ENCODE measurements at regions not wholly inside any gene's neighbourhood (a gene's known extent, or its start where the extent isn't known, plus 50 kb on each side); places are given as distances from the start of the nearest gene placed in this dataset.

GRCh38 chr18:45295388-45295787 is 319.9 kb upstream of the SLC14A2 start:
- Histone ChIP-seq H3K4me3 (replicated peaks in 1 of 3; ENCODE audit: insufficient read depth in 1 of 3, low read depth in 1 of 3, low read length in 3 of 3) (no peak overlapping the region), H3K9ac (replicated peaks; ENCODE audit: extremely low read depth, insufficient read depth, low read length) (no peak overlapping the region), H3K27me3 (ENCODE audit: control insufficient read depth in 2 of 2, insufficient read depth in 2 of 2, low read length in 2 of 2) (no peaks in the 10 kb centered on the region), H3K4me2 (ENCODE audit: insufficient read depth, low read length) (no peak overlapping the region), H3K4me1 (ENCODE audit: control insufficient read depth, extremely low read depth, insufficient read depth, low read length) (no peaks in the 10 kb centered on the region), H3K27ac (ENCODE audit: insufficient read depth, low read depth, low read length) (no peak overlapping the region), H3K9me1 (replicated peaks; ENCODE audit: control insufficient read depth, extremely low read depth, insufficient read depth, low read length) (no peaks in the 10 kb centered on the region), H4K20me1 (replicated peaks; ENCODE audit: control insufficient read depth, extremely low read depth, insufficient read depth, low read length) (no peaks in the 10 kb centered on the region), H3K79me2 (ENCODE audit: control insufficient read depth, insufficient read depth, low read length) (no peaks in the 10 kb centered on the region), H3K9me3 (replicated peaks; ENCODE audit: control insufficient read depth, insufficient read depth, low read length) (no peaks in the 10 kb centered on the region), H2AFZ (ENCODE audit: low read depth, low read length) (no peak overlapping the region), H3K36me3 (ENCODE audit: control insufficient read depth in 2 of 2, extremely low read depth in 1 of 2, insufficient read depth in 2 of 2, low read length in 2 of 2) (no peaks in the 10 kb centered on the region)
- no TSS peak for BruUV-seq (replicated peaks)
- no peak for TF ChIP-seq EZH2 (IDR thresholded peaks at IDR 0.05; ENCODE audit: borderline replicate concordance, low read depth, low read length, severe bottlenecking)
- no peak for TF ChIP-seq MYC (IDR thresholded peaks at IDR 0.05; ENCODE audit: low read depth, low read length)
- TF ChIP-seq, protein P1, sequence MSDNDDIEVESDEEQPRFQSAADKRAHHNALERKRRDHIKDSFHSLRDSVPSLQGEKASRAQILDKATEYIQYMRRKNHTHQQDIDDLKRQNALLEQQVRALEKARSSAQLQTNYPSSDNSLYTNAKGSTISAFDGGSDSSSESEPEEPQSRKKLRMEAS (IDR thresholded peaks at IDR 0.05; ENCODE audit: insufficient read depth, insufficient read length), result no peak
- TF ChIP-seq POLR2A (IDR thresholded peaks at IDR 0.05; ENCODE audit: low read depth, low read length), result no peak
- TF ChIP-seq GATA2 (IDR thresholded peaks at IDR 0.05; ENCODE audit: insufficient read depth, insufficient read length, low read depth, low read length), result no peak
- no peak for TF ChIP-seq POLR2AphosphoS5 (IDR thresholded peaks at IDR 0.05; ENCODE audit: insufficient read depth, low read depth, low read length)
- TF ChIP-seq JUN (IDR thresholded peaks at IDR 0.05; ENCODE audit: borderline replicate concordance, insufficient read depth, insufficient read length, low read depth), result no peak
- TF ChIP-seq FOS (IDR thresholded peaks at IDR 0.05; ENCODE audit: borderline replicate concordance, insufficient read depth, low read length), result no peak
- TF ChIP-seq, protein P2, sequence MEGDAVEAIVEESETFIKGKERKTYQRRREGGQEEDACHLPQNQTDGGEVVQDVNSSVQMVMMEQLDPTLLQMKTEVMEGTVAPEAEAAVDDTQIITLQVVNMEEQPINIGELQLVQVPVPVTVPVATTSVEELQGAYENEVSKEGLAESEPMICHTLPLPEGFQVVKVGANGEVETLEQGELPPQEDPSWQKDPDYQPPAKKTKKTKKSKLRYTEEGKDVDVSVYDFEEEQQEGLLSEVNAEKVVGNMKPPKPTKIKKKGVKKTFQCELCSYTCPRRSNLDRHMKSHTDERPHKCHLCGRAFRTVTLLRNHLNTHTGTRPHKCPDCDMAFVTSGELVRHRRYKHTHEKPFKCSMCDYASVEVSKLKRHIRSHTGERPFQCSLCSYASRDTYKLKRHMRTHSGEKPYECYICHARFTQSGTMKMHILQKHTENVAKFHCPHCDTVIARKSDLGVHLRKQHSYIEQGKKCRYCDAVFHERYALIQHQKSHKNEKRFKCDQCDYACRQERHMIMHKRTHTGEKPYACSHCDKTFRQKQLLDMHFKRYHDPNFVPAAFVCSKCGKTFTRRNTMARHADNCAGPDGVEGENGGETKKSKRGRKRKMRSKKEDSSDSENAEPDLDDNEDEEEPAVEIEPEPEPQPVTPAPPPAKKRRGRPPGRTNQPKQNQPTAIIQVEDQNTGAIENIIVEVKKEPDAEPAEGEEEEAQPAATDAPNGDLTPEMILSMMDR (IDR thresholded peaks at IDR 0.05; ENCODE audit: extremely low read depth in 1 of 2, insufficient read depth in 1 of 2, low read depth in 1 of 2, low read length in 2 of 2), result no peak
- DNase-seq (ENCODE audit: low read depth, low spot score) (no peak), FAIRE-seq (no peak)
- intact Hi-C loops (cut with micrococcal nuclease) (no loop called here), dilution Hi-C loops (cut with MboI; ENCODE audit: extremely low pct_ligation_motif_present, low sequenced_read_pairs) (no loop called here)
- ChIA-PET CTCF (no interaction called here), POLR2A (no interaction called here)

Data from endothelial cell of umbilical vein (primary cell).